Gastroesophageal sphincter (tissue), 3 donors: ENCODE measurements at regions not wholly inside any gene's neighbourhood (a gene's known extent, or its start where the extent isn't known, plus 50 kb on each side); places are given as distances from the start of the nearest gene placed in this dataset.

Experiments
- CTCF ChIP-seq, 4 experiments: fragments of 200-600 bp in 2 of 4; fragments of 450-650 bp in 2 of 4; sonication (generic) in 1 of 4; IDR thresholded peaks; one replicate each; pipeline ENCODE4 v1.5.1; 2017 to 2019; ENCODE audit warnings: antibody characterized with exemption in 4 of 4, mild to moderate bottlenecking in 2 of 4, moderate library complexity in 2 of 4
- EP300 ChIP-seq: sonication (generic); formaldehyde crosslinking; IDR thresholded peaks from one replicate; pipeline ENCODE4 v1.6.1; 2017; ENCODE audit warnings: antibody characterized with exemption, mild to moderate bottlenecking

- TF ChIP-seq CTCF (IDR thresholded peaks at IDR 0.05) (no peak), EP300 (no peak)
Measured at GRCh38 chr4:96164814-96165351, 325.0 kb downstream of the PDHA2 start.
